ENCODE measurements at regions not wholly inside any gene's neighbourhood (a gene's known extent, or its start where the extent isn't known, plus 50 kb on each side); places are given as distances from the start of the nearest gene placed in this dataset.
"Not testable (repeated sequence)": the region's sequence is repeated elsewhere in the genome, so short reads cannot be mapped to it uniquely, and the experiment has no call there.

GRCh38 chr1:209157546-209158249 lies 425.8 kb upstream of the CAMK1G start:
- no peak for DNase-seq

- DNase-seq: no peak
Observed at GRCh38 chr1:209158851-209159250, 424.7 kb upstream of the CAMK1G start.

- DNase-seq: no peak
Observed at GRCh38 chr1:209160230-209160629, 423.3 kb upstream of the CAMK1G start.

GRCh38 chr1:209162651-209163050 lies 420.9 kb upstream of the CAMK1G start:
- no peak for DNase-seq

- DNase-seq: no peak
Observed at GRCh38 chr1:209168204-209168603, 415.3 kb upstream of the CAMK1G start.

GRCh38 chr1:209171151-209171550 lies 412.4 kb upstream of the CAMK1G start:
- DNase-seq: no peak

GRCh38 chr1:209172286-209172685 lies 411.2 kb upstream of the CAMK1G start:
- no peak for DNase-seq

GRCh38 chr1:209172792-209173542 lies 410.5 kb upstream of the CAMK1G start:
- DNase-seq: not testable (repeated sequence)

GRCh38 chr1:209173796-209174195 lies 409.7 kb upstream of the CAMK1G start:
- not testable (repeated sequence) for DNase-seq

- DNase-seq: no peak
Observed at GRCh38 chr1:209176866-209177430, 406.6 kb upstream of the CAMK1G start.

GRCh38 chr1:209183195-209183594 lies 400.3 kb upstream of the CAMK1G start:
- no peak for DNase-seq

- no peak for DNase-seq
Observed at GRCh38 chr1:209187589-209187988, 395.9 kb upstream of the CAMK1G start.

GRCh38 chr1:209190591-209191261 lies 392.8 kb upstream of the CAMK1G start:
- peak; percentile 35 for DNase-seq

GRCh38 chr1:209191262-209191634 lies 392.3 kb upstream of the CAMK1G start:
- DNase-seq: no peak

- no peak for DNase-seq
Observed at GRCh38 chr1:209196140-209196539, 387.4 kb upstream of the CAMK1G start.

GRCh38 chr1:209198961-209199750 lies 384.4 kb upstream of the CAMK1G start:
- DNase-seq: no peak

GRCh38 chr1:209199822-209200221 lies 383.7 kb upstream of the CAMK1G start:
- no peak for DNase-seq

- DNase-seq: not testable (repeated sequence)
Observed at GRCh38 chr1:209202321-209202720, 381.2 kb upstream of the CAMK1G start.

GRCh38 chr1:209202830-209203532 lies 380.5 kb upstream of the CAMK1G start:
- DNase-seq: no peak

- DNase-seq: no peak
Observed at GRCh38 chr1:209203533-209203895, 380.0 kb upstream of the CAMK1G start.

GRCh38 chr1:209205039-209205438 lies 378.5 kb upstream of the CAMK1G start:
- DNase-seq: no peak

GRCh38 chr1:209207126-209207700 lies 376.3 kb upstream of the CAMK1G start:
- no peak for DNase-seq
